T-helper 22 cell (primary cell): ENCODE measurements at regions not wholly inside any gene's neighbourhood (a gene's known extent, or its start where the extent isn't known, plus 50 kb on each side); places are given as distances from the start of the nearest gene placed in this dataset.

Experiments used
- DNase-seq: peaks from one replicate; pipeline ENCODE4 v3.0.0-alpha.2; 2020; ENCODE audit warnings: low read depth

GRCh38 chr17:45720386-45720785, 63.7 kb upstream of the CRHR1 start:
- DNase-seq, result no peak

DNA sequence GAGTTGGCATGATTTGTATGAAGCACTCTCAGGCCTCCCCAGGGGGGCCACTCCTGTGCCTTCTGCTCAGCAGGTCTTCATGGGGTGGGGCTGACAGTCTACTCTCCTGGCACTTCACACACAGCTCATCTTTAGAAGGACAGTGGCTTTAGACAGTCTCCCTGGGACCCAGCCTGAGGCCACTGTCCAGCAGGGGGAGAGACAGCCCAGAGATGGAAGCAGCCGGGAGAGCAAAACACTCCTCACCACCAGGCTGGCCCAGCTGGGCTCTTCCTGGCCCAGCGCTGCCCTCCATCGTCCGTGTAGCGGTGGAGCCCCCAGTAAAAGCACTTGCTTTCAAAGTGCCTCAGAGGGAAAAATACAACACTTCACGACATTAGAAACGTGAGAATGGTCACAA, 62.0 kb upstream of the CRHR1 start:
- DNase-seq, result no peak

DNA sequence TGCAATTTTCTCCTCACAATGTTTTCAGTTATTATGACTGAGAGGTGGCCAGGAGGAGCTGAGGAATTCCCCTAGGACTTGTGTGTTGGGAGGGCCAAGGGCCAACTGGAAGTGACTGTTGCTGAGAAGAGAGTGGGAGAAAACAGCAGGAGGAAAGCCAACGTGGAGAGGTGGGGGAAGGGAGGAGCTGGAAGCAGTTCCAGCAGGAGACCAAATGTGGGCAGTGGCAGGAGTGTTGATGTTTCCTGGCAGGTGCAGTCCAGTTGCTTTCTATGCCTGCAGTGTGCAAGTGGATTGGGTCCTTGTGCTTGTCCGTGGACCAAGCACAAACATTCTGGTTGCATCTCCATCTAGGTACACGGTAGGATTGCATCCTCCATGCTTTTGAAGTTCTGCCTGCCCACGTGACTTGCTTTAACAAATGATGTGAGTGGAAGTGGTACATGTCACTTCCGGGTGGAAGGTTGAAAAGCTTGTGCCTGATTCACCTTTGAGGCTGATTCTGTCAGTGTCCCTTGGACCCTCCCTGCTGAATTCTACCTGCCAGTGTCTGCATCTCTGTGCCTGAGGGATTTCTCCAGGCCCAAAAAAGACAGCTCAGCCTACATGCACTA, 54.7 kb upstream of the CRHR1 start:
- no peak for DNase-seq

DNA sequence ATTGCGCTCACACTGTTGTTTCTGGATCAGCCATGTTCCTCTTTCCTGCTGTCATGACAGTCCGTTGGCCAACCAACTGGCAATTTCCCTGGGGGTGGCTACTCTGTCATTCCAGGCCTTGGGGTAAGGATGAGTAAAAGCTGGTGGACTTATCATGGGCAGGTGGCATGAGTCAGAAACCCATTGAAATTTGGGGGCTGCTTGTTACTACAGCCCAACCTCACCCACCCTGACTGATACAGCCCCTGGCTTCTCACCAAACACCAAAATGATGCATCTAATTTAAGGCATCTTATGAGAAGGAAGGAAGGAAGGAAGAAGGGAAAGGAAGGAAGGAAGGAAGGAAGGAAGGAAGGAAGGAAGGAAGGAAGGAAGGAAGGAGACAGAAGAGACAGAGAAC, 53.9 kb upstream of the CRHR1 start:
- no peak for DNase-seq

DNA sequence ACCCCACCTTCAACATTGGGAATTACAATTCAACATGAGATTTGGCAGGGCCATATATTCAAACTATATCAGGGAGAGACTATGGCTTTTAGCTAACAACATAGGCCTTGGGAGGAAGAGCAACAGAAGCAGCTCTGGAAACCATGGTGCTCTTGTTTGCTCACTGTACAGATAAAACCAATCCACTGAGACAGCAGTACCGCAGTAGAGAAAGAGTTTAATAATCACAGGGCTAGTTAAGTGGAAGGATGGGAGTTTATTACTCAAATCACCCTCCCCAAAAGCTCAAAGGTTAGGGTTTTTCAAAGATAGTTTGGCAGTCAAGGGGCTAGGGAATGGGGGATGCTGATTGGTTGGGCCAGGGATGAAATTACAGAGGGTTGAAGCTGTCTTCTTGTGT, 52.7 kb upstream of the CRHR1 start:
- DNase-seq, result no peak

- no peak for DNase-seq
Observed at GRCh38 chr17:45732926-45733505, 51.1 kb upstream of the CRHR1 start.

- DNase-seq, result no peak
Observed at GRCh38 chr17:45733781-45734180, 50.3 kb upstream of the CRHR1 start.
